Central memory CD8-positive, alpha-beta T cell (primary cell): ENCODE measurements at regions not wholly inside any gene's neighbourhood (a gene's known extent, or its start where the extent isn't known, plus 50 kb on each side); places are given as distances from the start of the nearest gene placed in this dataset.

Source experiments
- ATAC-seq: fragments of 150-1000 bp; cut with Tn5 transposase; replicated peaks from 2 replicates; pipeline ENCODE4 v1.10.0; 2022; ENCODE audit warnings: mild to moderate bottlenecking, moderate FRiP score, moderate number of reproducible peaks; ENCODE audit not compliant: poor library complexity, severe bottlenecking; ENCODE audit errors: extremely low read depth
- DNase-seq, 2 donors: peaks; one replicate each; pipeline ENCODE4 v3.0.0; 2021; ENCODE audit warnings: low spot score in 2 of 2
- H3K27ac Mint-ChIP-seq: one replicate; pipeline ENCODE4 v1.8.0; 2022; ENCODE audit warnings: low read depth, mild to moderate bottlenecking, moderate library complexity, mixed read lengths
- H3K27me3 Mint-ChIP-seq: one replicate; pipeline ENCODE4 v1.8.0; 2022; ENCODE audit warnings: mixed read lengths
- H3K36me3 Mint-ChIP-seq: one replicate; pipeline ENCODE4 v1.8.0; 2022; ENCODE audit warnings: mild to moderate bottlenecking, moderate library complexity, mixed read lengths; ENCODE audit not compliant: insufficient read depth
- H3K4me1 Mint-ChIP-seq: one replicate; pipeline ENCODE4 v1.8.0; 2022; ENCODE audit warnings: mixed read lengths
- H3K4me3 Mint-ChIP-seq: one replicate; pipeline ENCODE4 v1.8.0; 2022; ENCODE audit warnings: mild to moderate bottlenecking, moderate library complexity, mixed read lengths
- H3K9me3 Mint-ChIP-seq: one replicate; pipeline ENCODE4 v1.8.0; 2022; ENCODE audit warnings: mixed read lengths

GRCh38 chrY:7462657-7463056 lies 551.1 kb upstream of the AMELY start:
- ATAC-seq (no peak), DNase-seq (no peak)
- Mint-ChIP-seq H3K4me3 (no peak overlapping the region), H3K27me3 (peaks cover 46% of the 10 kb centered on the region), H3K9me3 (peaks cover 12% of the 10 kb centered on the region), H3K4me1 (no peaks in the 10 kb centered on the region), H3K36me3 (no peaks in the 10 kb centered on the region), H3K27ac (no peak overlapping the region)

GRCh38 chrY:7461873-7462525 lies 550.4 kb upstream of the AMELY start:
- Mint-ChIP-seq H3K27me3 (peaks cover 46% of the 10 kb centered on the region), H3K4me3 (no peak overlapping the region), H3K9me3 (peaks cover 12% of the 10 kb centered on the region), H3K4me1 (no peaks in the 10 kb centered on the region), H3K27ac (no peak overlapping the region), H3K36me3 (no peaks in the 10 kb centered on the region)
- DNase-seq (no peak), ATAC-seq (no peak)

- no peaks in the 10 kb centered on the region for H3K36me3 Mint-ChIP-seq
- no peak for DNase-seq
- H3K9me3 Mint-ChIP-seq: peaks cover 12% of the 10 kb centered on the region
- no peak overlapping the region for H3K27ac Mint-ChIP-seq
- no peaks in the 10 kb centered on the region for H3K4me1 Mint-ChIP-seq
- H3K4me3 Mint-ChIP-seq: no peak overlapping the region
- H3K27me3 Mint-ChIP-seq: peaks cover 34% of the 10 kb centered on the region
- no peak for ATAC-seq
Observed at GRCh38 chrY:7459802-7460201, 548.2 kb upstream of the AMELY start.

- no peak for DNase-seq
- no peaks in the 10 kb centered on the region for H3K4me1 Mint-ChIP-seq
- H3K9me3 Mint-ChIP-seq: peaks cover 12% of the 10 kb centered on the region
- H3K27me3 Mint-ChIP-seq: peaks cover 44% of the 10 kb centered on the region
- no peak for ATAC-seq
- H3K4me3 Mint-ChIP-seq: no peak overlapping the region
- no peak overlapping the region for H3K27ac Mint-ChIP-seq
- no peaks in the 10 kb centered on the region for H3K36me3 Mint-ChIP-seq
Observed at GRCh38 chrY:7458301-7459078, 546.9 kb upstream of the AMELY start.

- H3K36me3 Mint-ChIP-seq: peaks cover 1% of the 10 kb centered on the region
- DNase-seq (no peak), ATAC-seq (no peak)
- peaks cover 12% of the 10 kb centered on the region for H3K9me3 Mint-ChIP-seq
- H3K27ac Mint-ChIP-seq: no peak overlapping the region
- H3K4me3 Mint-ChIP-seq: no peak overlapping the region
- H3K27me3 Mint-ChIP-seq: peaks cover 55% of the 10 kb centered on the region
- H3K4me1 Mint-ChIP-seq: no peaks in the 10 kb centered on the region
Observed at GRCh38 chrY:7457286-7458015, 545.9 kb upstream of the AMELY start.

- Mint-ChIP-seq H3K27ac (no peak overlapping the region), H3K4me1 (no peaks in the 10 kb centered on the region), H3K4me3 (no peak overlapping the region), H3K27me3 (peaks cover 49% of the 10 kb centered on the region), H3K36me3 (peaks cover 1% of the 10 kb centered on the region), H3K9me3 (peaks cover 5% of the 10 kb centered on the region)
- ATAC-seq: no peak
- no peak for DNase-seq
Observed at GRCh38 chrY:7455626-7456025, 544.1 kb upstream of the AMELY start.

GRCh38 chrY:7453336-7453735 lies 541.8 kb upstream of the AMELY start:
- DNase-seq: no peak
- no peak overlapping the region for H3K4me3 Mint-ChIP-seq
- H3K4me1 Mint-ChIP-seq: no peaks in the 10 kb centered on the region
- peaks cover 36% of the 10 kb centered on the region for H3K27me3 Mint-ChIP-seq
- no peaks in the 10 kb centered on the region for H3K9me3 Mint-ChIP-seq
- peaks cover 1% of the 10 kb centered on the region for H3K36me3 Mint-ChIP-seq
- H3K27ac Mint-ChIP-seq: no peak overlapping the region
- ATAC-seq: no peak

- no peak overlapping the region for H3K27ac Mint-ChIP-seq
- H3K4me3 Mint-ChIP-seq: no peak overlapping the region
- no peaks in the 10 kb centered on the region for H3K4me1 Mint-ChIP-seq
- no peaks in the 10 kb centered on the region for H3K9me3 Mint-ChIP-seq
- H3K27me3 Mint-ChIP-seq: peaks cover 47% of the 10 kb centered on the region
- peaks cover 1% of the 10 kb centered on the region for H3K36me3 Mint-ChIP-seq
- DNase-seq (no peak), ATAC-seq (no peak)
Observed at GRCh38 chrY:7452246-7452645, 540.7 kb upstream of the AMELY start.

GRCh38 chrY:7449860-7450259 lies 538.3 kb upstream of the AMELY start:
- Mint-ChIP-seq H3K27ac (no peak overlapping the region), H3K9me3 (no peaks in the 10 kb centered on the region), H3K4me1 (no peaks in the 10 kb centered on the region), H3K36me3 (peaks cover 1% of the 10 kb centered on the region), H3K4me3 (no peak overlapping the region), H3K27me3 (peaks cover 55% of the 10 kb centered on the region)
- no peak for DNase-seq
- ATAC-seq: no peak

GRCh38 chrY:7448687-7449086 lies 537.1 kb upstream of the AMELY start:
- DNase-seq: no peak
- H3K4me1 Mint-ChIP-seq: no peaks in the 10 kb centered on the region
- H3K36me3 Mint-ChIP-seq: peaks cover 3% of the 10 kb centered on the region
- ATAC-seq: no peak
- no peak overlapping the region for H3K4me3 Mint-ChIP-seq
- H3K9me3 Mint-ChIP-seq: peaks cover under 1% of the 10 kb centered on the region
- H3K27me3 Mint-ChIP-seq: peaks cover 45% of the 10 kb centered on the region
- no peak overlapping the region for H3K27ac Mint-ChIP-seq

- Mint-ChIP-seq H3K4me3 (no peak overlapping the region), H3K9me3 (peaks cover 5% of the 10 kb centered on the region), H3K27me3 (peaks cover 40% of the 10 kb centered on the region), H3K27ac (no peak overlapping the region), H3K36me3 (peaks cover 3% of the 10 kb centered on the region), H3K4me1 (no peaks in the 10 kb centered on the region)
- ATAC-seq: no peak
- no peak for DNase-seq
Observed at GRCh38 chrY:7447881-7448516, 536.4 kb upstream of the AMELY start.

- H3K36me3 Mint-ChIP-seq: peaks cover 1% of the 10 kb centered on the region
- ATAC-seq (no peak), DNase-seq (no peak)
- H3K27ac Mint-ChIP-seq: no peak overlapping the region
- no peaks in the 10 kb centered on the region for H3K4me1 Mint-ChIP-seq
- peaks cover 5% of the 10 kb centered on the region for H3K9me3 Mint-ChIP-seq
- H3K4me3 Mint-ChIP-seq: no peak overlapping the region
- H3K27me3 Mint-ChIP-seq: peaks cover 27% of the 10 kb centered on the region
Observed at GRCh38 chrY:7444141-7444540, 532.6 kb upstream of the AMELY start.
